NCI-H526 treated with DMSO at 0.1 percent for 48 hours (cell line): ENCODE measurements at regions not wholly inside any gene's neighbourhood (a gene's known extent, or its start where the extent isn't known, plus 50 kb on each side); places are given as distances from the start of the nearest gene placed in this dataset.
"Not testable (repeated sequence)": the region's sequence is repeated elsewhere in the genome, so short reads cannot be mapped to it uniquely, and the experiment has no call there.

Source experiments
- DNase-seq: peaks from one replicate; lab custom pipeline; 2025; lab: John Stamatoyannopoulos, UW

GRCh38 chr1:5634893-5635292 lies 357.3 kb downstream of the NPHP4 start:
- no peak for DNase-seq

- DNase-seq = no peak
Measured at GRCh38 chr1:5632814-5633213, 359.4 kb downstream of the NPHP4 start.

- DNase-seq = no peak
Measured at GRCh38 chr1:5632224-5632623, 360.0 kb downstream of the NPHP4 start.

- DNase-seq = no peak
Measured at GRCh38 chr1:5628416-5628815, 363.8 kb downstream of the NPHP4 start.

GRCh38 chr1:5623399-5623798 lies 368.8 kb downstream of the NPHP4 start:
- DNase-seq = no peak

GRCh38 chr1:5622412-5622811 lies 369.8 kb downstream of the NPHP4 start:
- no peak for DNase-seq

- DNase-seq = no peak
Measured at GRCh38 chr1:5621692-5622091, 370.5 kb downstream of the NPHP4 start.

GRCh38 chr1:5620997-5621396 lies 371.2 kb downstream of the NPHP4 start:
- DNase-seq = no peak

- DNase-seq = no peak
Measured at GRCh38 chr1:5620418-5620817, 371.8 kb downstream of the NPHP4 start.

- no peak for DNase-seq
Measured at GRCh38 chr1:5619469-5619868, 372.8 kb downstream of the NPHP4 start.

- DNase-seq = no peak
Measured at GRCh38 chr1:5617546-5617945, 374.7 kb downstream of the NPHP4 start.

- no peak for DNase-seq
Measured at GRCh38 chr1:5617179-5617520, 375.1 kb downstream of the NPHP4 start.

GRCh38 chr1:5616366-5617178 lies 375.7 kb downstream of the NPHP4 start:
- DNase-seq = no peak

GRCh38 chr1:5615076-5615475 lies 377.1 kb downstream of the NPHP4 start:
- no peak for DNase-seq

- DNase-seq = no peak
Measured at GRCh38 chr1:5613900-5614299, 378.3 kb downstream of the NPHP4 start.

- DNase-seq = no peak
Measured at GRCh38 chr1:5611851-5612250, 380.4 kb downstream of the NPHP4 start.

GRCh38 chr1:5611431-5611830 lies 380.8 kb downstream of the NPHP4 start:
- DNase-seq = no peak

GRCh38 chr1:5610432-5610831 lies 381.8 kb downstream of the NPHP4 start:
- DNase-seq = no peak

GRCh38 chr1:5603353-5604104 lies 388.7 kb downstream of the NPHP4 start:
- DNase-seq = no peak

- not testable (repeated sequence) for DNase-seq
Measured at GRCh38 chr1:5602718-5603117, 389.5 kb downstream of the NPHP4 start.

- DNase-seq = no peak
Measured at GRCh38 chr1:5601516-5601915, 390.7 kb downstream of the NPHP4 start.

GRCh38 chr1:5599541-5599940 lies 392.7 kb downstream of the NPHP4 start:
- DNase-seq = no peak

- no peak for DNase-seq
Measured at GRCh38 chr1:5598824-5599395, 393.3 kb downstream of the NPHP4 start.
